ENCODE measurements at regions not wholly inside any gene's neighbourhood (a gene's known extent, or its start where the extent isn't known, plus 50 kb on each side); places are given as distances from the start of the nearest gene placed in this dataset.
A peak's percentile ranks its signal among the peaks of the same experiment; 100 is the strongest.

- TF ChIP-seq CTCF (conservative IDR thresholded peaks at IDR 0.05; ENCODE audit: low read length) = no peak
- H3K4me3 ChIP-seq (ENCODE audit: low read length) = no peak overlapping the region
- DNase-seq (ENCODE audit: low read depth) = no peak
Measured at GRCh38 chr12:86931714-86932113, 675.5 kb upstream of the MGAT4C start.

DNA sequence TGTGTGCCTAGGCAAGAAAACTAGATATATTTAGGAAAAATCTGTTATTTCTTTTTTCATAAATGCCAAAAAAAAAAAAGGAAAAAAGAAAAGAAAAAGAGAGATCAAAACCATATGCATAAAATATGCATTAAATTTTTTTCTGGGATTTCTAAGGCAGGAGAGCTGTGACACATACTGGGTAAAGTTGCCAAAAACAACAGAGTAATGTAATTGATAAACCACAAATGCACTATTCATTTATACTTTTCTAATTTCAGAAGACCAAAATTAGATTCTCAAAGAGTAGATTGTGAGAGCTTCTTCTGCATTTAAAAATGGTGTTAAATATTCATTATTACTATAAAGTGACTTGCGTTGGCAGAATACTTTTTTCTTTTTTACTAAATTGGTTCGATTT, 673.8 kb upstream of the MGAT4C start:
- H3K4me3 ChIP-seq (ENCODE audit: low read length) = no peak overlapping the region
- DNase-seq (ENCODE audit: low read depth) = no peak
- TF ChIP-seq CTCF (conservative IDR thresholded peaks at IDR 0.05; ENCODE audit: low read length) = no peak

- TF ChIP-seq CTCF (conservative IDR thresholded peaks at IDR 0.05; ENCODE audit: low read length) = no peak
- no peak overlapping the region for H3K4me3 ChIP-seq (ENCODE audit: low read length)
- no peak for DNase-seq (ENCODE audit: low read depth)
Measured at GRCh38 chr12:86917121-86917520, 660.9 kb upstream of the MGAT4C start.

DNA sequence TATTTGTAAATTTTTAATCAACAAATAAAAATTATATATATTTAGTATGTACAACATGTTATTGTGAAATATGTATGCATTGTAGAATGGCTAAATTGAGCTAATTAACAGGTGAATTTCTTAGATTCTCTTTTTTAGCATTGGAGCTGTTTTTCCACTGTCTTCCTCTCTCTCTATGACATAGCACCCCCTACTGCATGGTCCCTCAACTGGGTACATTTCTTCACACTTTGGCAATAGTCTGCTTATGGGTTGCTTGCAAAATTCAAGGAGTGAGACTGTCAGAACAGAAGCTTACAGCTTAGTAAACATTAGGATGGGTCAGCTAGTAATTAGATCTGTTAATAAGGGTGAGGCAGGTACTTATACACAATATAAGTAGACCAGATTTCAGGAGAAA, 658.5 kb upstream of the MGAT4C start:
- peak; percentile 41 for TF ChIP-seq CTCF (conservative IDR thresholded peaks at IDR 0.05; ENCODE audit: low read length)
- DNase-seq (ENCODE audit: low read depth) = peak; percentile 20
- H3K4me3 ChIP-seq (ENCODE audit: low read length) = no peak overlapping the region

GRCh38 chr12:86911973-86912372, 655.8 kb upstream of the MGAT4C start:
- no peak for TF ChIP-seq CTCF (conservative IDR thresholded peaks at IDR 0.05; ENCODE audit: low read length)
- no peak overlapping the region for H3K4me3 ChIP-seq (ENCODE audit: low read length)
- no peak for DNase-seq (ENCODE audit: low read depth)

DNA sequence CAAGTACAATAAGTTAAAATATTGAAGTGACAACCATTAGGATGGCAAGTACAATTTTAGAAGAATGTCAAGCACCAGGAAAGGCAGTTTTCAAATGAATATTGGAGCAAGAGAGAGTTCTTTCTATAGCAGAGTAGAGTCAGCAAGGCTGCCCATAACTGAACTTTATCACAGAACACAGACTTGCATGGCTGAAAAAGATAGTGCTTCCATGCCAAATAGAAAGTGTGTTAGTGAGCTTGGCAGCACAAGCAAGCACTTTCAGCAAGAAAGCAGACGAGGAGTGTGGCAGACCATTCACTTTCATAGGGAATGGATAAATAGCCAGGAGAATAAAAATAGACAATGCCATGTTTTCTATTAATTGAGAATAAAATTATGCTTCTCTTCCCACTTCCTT, 647.0 kb upstream of the MGAT4C start:
- TF ChIP-seq CTCF (conservative IDR thresholded peaks at IDR 0.05; ENCODE audit: low read length) = no peak
- no peak for DNase-seq (ENCODE audit: low read depth)
- H3K4me3 ChIP-seq (ENCODE audit: low read length) = no peak overlapping the region

- no peak for DNase-seq (ENCODE audit: low read depth)
- TF ChIP-seq CTCF (conservative IDR thresholded peaks at IDR 0.05; ENCODE audit: low read length) = no peak
Measured at GRCh38 chr12:86860776-86861175, 604.6 kb upstream of the MGAT4C start.

More at GRCh38 chr12:86860776-86861175, 604.6 kb upstream of the MGAT4C start:
- no peak overlapping the region for H3K4me3 ChIP-seq (ENCODE audit: low read length)

All from AG10803 (cell line).